Sigmoid colon (tissue), 6 donors: ENCODE measurements at regions not wholly inside any gene's neighbourhood (a gene's known extent, or its start where the extent isn't known, plus 50 kb on each side); places are given as distances from the start of the nearest gene placed in this dataset.

Experiments used
- DNase-seq: peaks from one replicate; pipeline ENCODE4 v3.0.0-alpha.2; 2019
- H3K27ac ChIP-seq, 4 donors: fragments of 200-600 bp; sonication (generic); one replicate each; pipeline ENCODE4 v1.5.1; 2016 to 2019; ENCODE audit warnings: mild to moderate bottlenecking in 1 of 4
- H3K27me3 ChIP-seq, 3 donors: fragments of 200-600 bp; sonication (generic); one replicate each; pipeline ENCODE4 v1.5.1; 2019; ENCODE audit warnings: mild to moderate bottlenecking in 1 of 3
- H3K36me3 ChIP-seq, 4 donors: fragments of 200-600 bp; sonication (generic); one replicate each; pipeline ENCODE4 v1.5.1; 2016 to 2019
- H3K4me1 ChIP-seq, 4 donors: fragments of 200-600 bp; sonication (generic); one replicate each; pipeline ENCODE4 v1.5.1; 2017 to 2019
- H3K4me3 ChIP-seq, 4 donors: fragments of 200-600 bp; sonication (generic); one replicate each; pipeline ENCODE4 v1.5.1; 2017 to 2019; ENCODE audit warnings: mild to moderate bottlenecking in 2 of 4, moderate library complexity in 1 of 4
- H3K9me3 ChIP-seq, 4 donors: fragments of 200-600 bp in 3 of 4; sonication (generic) in 3 of 4; one replicate each; pipeline versions ENCODE4 v1.5.1 to v1.6.1; 2013 to 2019
- CTCF ChIP-seq, 4 experiments: fragments of 450-650 bp in 3 of 4; fragments of 200-600 bp in 1 of 4; IDR thresholded peaks; one replicate each; pipeline ENCODE4 v1.5.1; 2016 to 2019; ENCODE audit warnings: antibody characterized with exemption in 4 of 4, mild to moderate bottlenecking in 3 of 4, moderate library complexity in 2 of 4
- EP300 ChIP-seq, 4 donors: sonication (generic); formaldehyde crosslinking; IDR thresholded peaks; one replicate each; pipeline ENCODE4 v1.6.1; 2017; ENCODE audit warnings: antibody characterized with exemption in 4 of 4
- POLR2A ChIP-seq, 2 donors: fragments of 450-650 bp; IDR thresholded peaks; one replicate each; pipeline ENCODE4 v1.6.1; 2016; ENCODE audit warnings: antibody characterized with exemption in 2 of 2, mild to moderate bottlenecking in 2 of 2, moderate library complexity in 2 of 2
- POLR2AphosphoS5 ChIP-seq, 4 donors: sonication (generic); formaldehyde crosslinking; IDR thresholded peaks; one replicate each; pipeline ENCODE4 v1.6.1; 2017; ENCODE audit warnings: antibody characterized with exemption in 4 of 4
- WGBS, 2 donors: extraction: QIAGEN DNeasy Blood & Tissue Kit; methylation state at CpG; one replicate each; pipeline ENCODE4 v1.1.7; 2013; 5-methylcytosine and 5-hydroxymethylcytosine counted together
- intact Hi-C: fragments of 100-400 bp; cut with DNase I; formaldehyde crosslinking; loops from one replicate; pipeline ENCODE4 v1.15.1; 2023
- donor health status: healthy with polysubstance abuse.
- donor health status: healthy.

GRCh38 chr16:52633230-52633629 is 86.3 kb upstream of the TOX3 start:
- WGBS, 2 donors, result 92 to 95% methylated on average over 6 of the region's 6 CpGs
- intact Hi-C loops, result no loop called here

GRCh38 chr16:52631711-52632110 is 84.8 kb upstream of the TOX3 start:
- Histone ChIP-seq H3K9me3 (no peaks in the 10 kb centered on the region), H3K27ac (no peak overlapping the region), H3K36me3 (no peaks in the 10 kb centered on the region), H3K4me3 (no peak overlapping the region), H3K4me1 (peaks cover 0 to 14% (median 0%) of the 10 kb centered on the region in 4 donors), H3K27me3 (no peaks in the 10 kb centered on the region)
- WGBS, 2 donors, result 95 to 96% methylated on average over 2 of the region's 2 CpGs
- TF ChIP-seq POLR2A (IDR thresholded peaks at IDR 0.05) (no peak), EP300 (IDR thresholded peaks at IDR 0.05) (no peak), CTCF (IDR thresholded peaks at IDR 0.05) (no peak), POLR2AphosphoS5 (IDR thresholded peaks at IDR 0.05) (no peak)
- no peak for DNase-seq
- intact Hi-C loops, result no loop called here

More at GRCh38 chr16:52633230-52633629, 86.3 kb upstream of the TOX3 start:
- Histone ChIP-seq H3K9me3 (no peaks in the 10 kb centered on the region), H3K36me3 (no peaks in the 10 kb centered on the region), H3K4me3 (no peak overlapping the region), H3K27me3 (no peaks in the 10 kb centered on the region), H3K27ac (no peak overlapping the region), H3K4me1 (peaks cover 0 to 14% (median 0%) of the 10 kb centered on the region in 4 donors)
- TF ChIP-seq EP300 (IDR thresholded peaks at IDR 0.05), result no peak
- no peak for TF ChIP-seq POLR2A (IDR thresholded peaks at IDR 0.05)
- TF ChIP-seq CTCF (IDR thresholded peaks at IDR 0.05), result no peak
- TF ChIP-seq POLR2AphosphoS5 (IDR thresholded peaks at IDR 0.05), result no peak
- DNase-seq, result no peak

- intact Hi-C loops, result no loop called here
- H3K4me1 ChIP-seq, result peaks cover 0 to 14% (median 0%) of the 10 kb centered on the region in 4 donors
- TF ChIP-seq POLR2A (IDR thresholded peaks at IDR 0.05) (no peak), POLR2AphosphoS5 (IDR thresholded peaks at IDR 0.05) (no peak), EP300 (IDR thresholded peaks at IDR 0.05) (no peak), CTCF (IDR thresholded peaks at IDR 0.05) (no peak)
- no peaks in the 10 kb centered on the region for H3K36me3 ChIP-seq
- DNase-seq, result no peak
- no peak overlapping the region for H3K27ac ChIP-seq
- H3K27me3 ChIP-seq, result no peaks in the 10 kb centered on the region
- no peak overlapping the region for H3K4me3 ChIP-seq
- 87 to 92% methylated on average over 2 of the region's 2 CpGs for WGBS, 2 donors
- H3K9me3 ChIP-seq, result no peaks in the 10 kb centered on the region
These were observed 83.8 kb upstream of the TOX3 start for GRCh38 chr16:52630711-52631110.

GRCh38 chr16:52629296-52629695 is 82.4 kb upstream of the TOX3 start:
- intact Hi-C loops, result no loop called here
- H3K4me1 ChIP-seq, result peaks cover 0 to 14% (median 0%) of the 10 kb centered on the region in 4 donors

More at GRCh38 chr16:52629296-52629695, 82.4 kb upstream of the TOX3 start:
- no peak for TF ChIP-seq EP300 (IDR thresholded peaks at IDR 0.05)
- no peak for TF ChIP-seq CTCF (IDR thresholded peaks at IDR 0.05)
- no peak for TF ChIP-seq POLR2A (IDR thresholded peaks at IDR 0.05)
- no peak for TF ChIP-seq POLR2AphosphoS5 (IDR thresholded peaks at IDR 0.05)
- H3K4me3 ChIP-seq, result no peak overlapping the region
- no peaks in the 10 kb centered on the region for H3K9me3 ChIP-seq
- no peaks in the 10 kb centered on the region for H3K27me3 ChIP-seq
- no peak for DNase-seq
- WGBS, 2 donors, result 69 to 84% methylated on average over 4 of the region's 4 CpGs
- H3K27ac ChIP-seq, result no peak overlapping the region
- no peaks in the 10 kb centered on the region for H3K36me3 ChIP-seq
